SK-N-SH (cell line): ENCODE measurements at regions not wholly inside any gene's neighbourhood (a gene's known extent, or its start where the extent isn't known, plus 50 kb on each side); places are given as distances from the start of the nearest gene placed in this dataset.

Experiments
- CTCF ChIA-PET: fragments of 300-600, 350-600 bp; formaldehyde crosslinking; extraction: SDS; loops from one replicate; lab custom pipeline; 2021; lab: Yijun Ruan, JAX
- POLR2A ChIA-PET: fragments of 350-600 bp; sonication (Branson Sonifier 250); formaldehyde crosslinking; extraction: SDS; loops from one replicate; lab custom pipeline; 2020; ENCODE audit warnings: antibody characterized with exemption, inconsistent platforms; lab: Yijun Ruan, JAX
- DNase-seq: peaks from one replicate; pipeline ENCODE4 v3.0.0; 2012
- H2AFZ ChIP-seq: fragments of 200-600 bp; sonication (generic); 2 replicates; pipeline ENCODE4 v1.8.1; 2016; ENCODE audit warnings: antibody characterized with exemption, mild to moderate bottlenecking, low read depth
- H3F3A ChIP-seq: fragments of 200-600 bp; sonication (generic); replicated peaks from 2 replicates; pipeline ENCODE3; 2016; ENCODE audit warnings: antibody characterized with exemption, mild to moderate bottlenecking; ENCODE audit not compliant: insufficient read depth
- H3K27ac ChIP-seq, 2 experiments: fragments of 200-500 bp in 1 of 2; fragments of 200-600 bp in 1 of 2; sonication (Bioruptor generic) in 1 of 2; sonication (generic), shearing (Covaris generic) in 1 of 2; 2 replicates each; pipeline versions ENCODE4 v1.5.1 to v1.6.1; 2014 to 2016; ENCODE audit warnings: low read depth in 2 of 2, inconsistent platforms in 1 of 2, low read length in 1 of 2, mild to moderate bottlenecking in 1 of 2, mixed read lengths in 1 of 2
- H3K27me3 ChIP-seq: fragments of 200-600 bp; sonication (generic), shearing (Covaris generic); 2 replicates; pipeline ENCODE4 v1.6.1; 2016; ENCODE audit warnings: mixed run types; ENCODE audit not compliant: insufficient read depth
- H3K36me3 ChIP-seq, 2 experiments: fragments of 200-500 bp in 1 of 2; fragments of 200-600 bp in 1 of 2; sonication (Bioruptor generic) in 1 of 2; sonication (generic) in 1 of 2; replicated peaks in 1 of 2; 2 replicates each; pipeline versions ENCODE3 to v1.5.1; 2014 to 2016; ENCODE audit warnings: low read length in 1 of 2, mild to moderate bottlenecking in 1 of 2; ENCODE audit not compliant: insufficient read depth in 2 of 2, control insufficient read depth in 1 of 2
- H3K4me1 ChIP-seq, 2 experiments: fragments of 200-500 bp in 1 of 2; fragments of 200-600 bp in 1 of 2; sonication (Bioruptor generic) in 1 of 2; sonication (generic), shearing (Covaris generic) in 1 of 2; 2 replicates each; pipeline versions ENCODE4 v1.5.1 to v1.6.1; 2014 to 2016; ENCODE audit warnings: low read depth in 1 of 2, low read length in 1 of 2, mixed run types in 1 of 2; ENCODE audit not compliant: insufficient read depth in 2 of 2, control insufficient read depth in 1 of 2
- H3K4me2 ChIP-seq: fragments of 200-600 bp; sonication (generic), shearing (Covaris generic); 2 replicates; pipeline ENCODE4 v1.6.1; 2017; ENCODE audit warnings: mixed run types
- H3K4me3 ChIP-seq, 2 experiments: fragments of 200-500 bp in 1 of 2; fragments of 200-600 bp in 1 of 2; sonication (Bioruptor generic) in 1 of 2; sonication (generic), shearing (Covaris generic) in 1 of 2; 2 replicates each; pipeline versions ENCODE4 v1.5.1 to v1.8.1; 2014 to 2016; ENCODE audit warnings: low read depth in 2 of 2, inconsistent platforms in 1 of 2, low read length in 1 of 2, mild to moderate bottlenecking in 1 of 2, mixed read lengths in 1 of 2, moderate library complexity in 1 of 2
- H3K79me2 ChIP-seq: fragments of 200-600 bp; sonication (generic); 2 replicates; pipeline ENCODE4 v1.8.1; 2017; ENCODE audit warnings: mild to moderate bottlenecking; ENCODE audit not compliant: insufficient read depth
- H3K9ac ChIP-seq: fragments of 200-600 bp; sonication (generic); 2 replicates; pipeline ENCODE4 v1.6.1; 2017; ENCODE audit warnings: mixed run types
- H3K9me2 ChIP-seq: fragments of 200-600 bp; sonication (generic); 2 replicates; pipeline ENCODE4 v1.6.1; 2017; ENCODE audit warnings: mixed run types
- H3K9me3 ChIP-seq: fragments of 200-600 bp; sonication (generic); 2 replicates; pipeline ENCODE4 v1.6.1; 2017; ENCODE audit warnings: mixed run types, mild to moderate bottlenecking, moderate library complexity
- H4K20me1 ChIP-seq: fragments of 200-600 bp; sonication (generic); 2 replicates; pipeline ENCODE4 v1.6.1; 2017; ENCODE audit warnings: mild to moderate bottlenecking, mixed run types; ENCODE audit not compliant: insufficient read depth
- ELF1 ChIP-seq: IDR thresholded peaks from 2 replicates; pipeline ENCODE4 v1.4.0; 2012
- EZH2phosphoT487 ChIP-seq: fragments of 200-600 bp; sonication (generic); IDR thresholded peaks from 2 replicates; pipeline ENCODE4 v1.6.1; 2017; ENCODE audit warnings: low read depth, mixed run types, mild to moderate bottlenecking, antibody characterized with exemption, moderate library complexity, borderline replicate concordance
- FOSL2 ChIP-seq: IDR thresholded peaks from 2 replicates; pipeline ENCODE4 v1.4.0; 2012; ENCODE audit warnings: low read depth, mild to moderate bottlenecking, moderate library complexity, borderline replicate concordance
- FOXM1 ChIP-seq: IDR thresholded peaks from 2 replicates; pipeline ENCODE4 v1.4.0; 2012; ENCODE audit warnings: low read depth, mild to moderate bottlenecking
- GABPA ChIP-seq: IDR thresholded peaks from 2 replicates; pipeline ENCODE4 v1.4.0; 2012; ENCODE audit warnings: low read depth, mild to moderate bottlenecking
- GATA2 ChIP-seq: sonication (generic); formaldehyde crosslinking; IDR thresholded peaks from 2 replicates; pipeline ENCODE4 v1.5.0; 2020; ENCODE audit warnings: mild to moderate bottlenecking, missing genetic modification reagents
- JUND ChIP-seq: IDR thresholded peaks from 2 replicates; pipeline ENCODE4 v1.4.0; 2012
- MEF2A ChIP-seq: IDR thresholded peaks from 2 replicates; pipeline ENCODE4 v1.4.0; 2012; ENCODE audit warnings: low read depth, borderline replicate concordance
- NFIC ChIP-seq: IDR thresholded peaks from 2 replicates; pipeline ENCODE4 v1.4.0; 2012; ENCODE audit warnings: borderline replicate concordance
- NRF1 ChIP-seq: IDR thresholded peaks from 2 replicates; pipeline ENCODE4 v1.6.1; 2012; ENCODE audit warnings: low read depth, mild to moderate bottlenecking, low read length
- RAD21 ChIP-seq: IDR thresholded peaks from 2 replicates; pipeline ENCODE4 v1.6.1; 2012; ENCODE audit warnings: mild to moderate bottlenecking, low read length
- RFX5 ChIP-seq: IDR thresholded peaks from 2 replicates; pipeline ENCODE4 v1.6.1; 2012; ENCODE audit warnings: mild to moderate bottlenecking, improper control_type of control experiment, low read length
- SIN3A ChIP-seq: IDR thresholded peaks from 2 replicates; pipeline ENCODE4 v1.6.1; 2012; ENCODE audit warnings: low read depth, mild to moderate bottlenecking, low read length, moderate library complexity, borderline replicate concordance
- TCF12 ChIP-seq: IDR thresholded peaks from 2 replicates; pipeline ENCODE4 v1.4.0; 2012
- TEAD4 ChIP-seq: IDR thresholded peaks from 2 replicates; pipeline ENCODE4 v1.4.0; 2012; ENCODE audit warnings: mild to moderate bottlenecking, borderline replicate concordance; ENCODE audit not compliant: insufficient read depth
- WGBS: methylation state at CpG from one replicate; pipeline ENCODE4 v1.1.6; 2017; ENCODE audit warnings: low lambda C conversion rate; 5-methylcytosine and 5-hydroxymethylcytosine counted together

GRCh38 chr18:79580498-79581171 is 99.0 kb upstream of the CTDP1 start:
- TF ChIP-seq GABPA, result no peak
- TF ChIP-seq FOSL2, result no peak
- no peak for TF ChIP-seq MEF2A
- TF ChIP-seq TCF12, result no peak
- Histone ChIP-seq H3K4me3 (no peak overlapping the region), H3K27me3 (peaks cover 60% of the 10 kb centered on the region), H3K79me2 (no peaks in the 10 kb centered on the region), H3F3A (peaks cover 7% of the 10 kb centered on the region), H3K27ac (no peak overlapping the region), H3K9me3 (no peaks in the 10 kb centered on the region), H3K4me2 (no peak overlapping the region), H3K9me2 (no peaks in the 10 kb centered on the region), H4K20me1 (no peaks in the 10 kb centered on the region), H3K9ac (no peak overlapping the region), H2AFZ (no peak overlapping the region), H3K4me1 (no peaks in the 10 kb centered on the region; a peak in 1 of 4 replicates), H3K36me3 (no peaks in the 10 kb centered on the region)
- WGBS, result 14% methylated on average over 19 of the region's 28 CpGs
- DNase-seq, result no peak
- ChIA-PET CTCF (interaction anchor here (0.6 kb wide), 1 partner anchor 154 kb away, joined by 3 read pairs; no protein-coding TSS in a partner anchor), POLR2A (no interaction called here)

GRCh38 chr18:79581406-79581805 is 98.2 kb upstream of the CTDP1 start:
- H3K27me3 ChIP-seq, result peaks cover 59% of the 10 kb centered on the region
- 58% methylated on average over 5 of the region's 6 CpGs for WGBS
- H3K9ac ChIP-seq, result no peak overlapping the region
- peaks cover 7% of the 10 kb centered on the region for H3F3A ChIP-seq
- H3K4me3 ChIP-seq, result no peak overlapping the region
- H3K27ac ChIP-seq, result no peak overlapping the region
- H3K4me2 ChIP-seq, result no peak overlapping the region
- H3K9me2 ChIP-seq, result no peaks in the 10 kb centered on the region
- ChIA-PET CTCF (interaction anchor here (0.6 kb wide), 1 partner anchor 155 kb away, joined by 3 read pairs; no protein-coding TSS in a partner anchor), POLR2A (no interaction called here)
- no peak for DNase-seq
- no peaks in the 10 kb centered on the region for H4K20me1 ChIP-seq
- H3K79me2 ChIP-seq, result no peaks in the 10 kb centered on the region
- no peak overlapping the region for H2AFZ ChIP-seq
- TF ChIP-seq ELF1 (no peak), SIN3A (no peak), EZH2phosphoT487 (no peak), TEAD4 (no peak), JUND (no peak), FOSL2 (no peak), TCF12 (no peak), FOXM1 (no peak), NFIC (no peak)
- TF ChIP-seq, all 33 proteins: peak for 0
- Histone ChIP-seq H3K36me3 (no peaks in the 10 kb centered on the region), H3K9me3 (no peaks in the 10 kb centered on the region), H3K4me1 (no peaks in the 10 kb centered on the region; a peak in 1 of 4 replicates)

DNA sequence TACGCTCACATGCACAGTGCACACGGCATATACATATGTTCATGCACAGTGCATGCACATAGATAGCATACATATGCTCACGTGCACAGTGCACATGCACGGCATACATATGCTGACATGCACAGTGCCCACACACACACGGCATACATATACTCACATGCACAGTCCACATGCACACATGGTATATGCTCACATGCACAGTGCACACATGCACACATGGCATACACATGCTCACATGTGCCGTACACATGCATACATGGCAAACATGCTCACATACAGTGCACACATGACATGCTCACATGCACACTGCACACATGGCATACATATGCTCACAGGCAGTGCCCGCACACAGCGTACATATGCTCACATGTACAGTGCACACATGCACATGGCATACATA is 97.7 kb upstream of the CTDP1 start:
- H3K9me3 ChIP-seq, result no peaks in the 10 kb centered on the region
- 72% methylated on average over 7 of the region's 8 CpGs for WGBS
- no peak overlapping the region for H2AFZ ChIP-seq
- H3K4me2 ChIP-seq, result no peak overlapping the region
- H3K27me3 ChIP-seq, result peaks cover 59% of the 10 kb centered on the region
- H3K36me3 ChIP-seq, result no peaks in the 10 kb centered on the region
- peaks cover 7% of the 10 kb centered on the region for H3F3A ChIP-seq
- ChIA-PET CTCF (no interaction called here), POLR2A (no interaction called here)
- DNase-seq, result no peak
- H3K27ac ChIP-seq, result no peak overlapping the region
- no peaks in the 10 kb centered on the region; a peak in 1 of 4 replicates for H3K4me1 ChIP-seq
- no peak for TF ChIP-seq GATA2 (CRISPR knock-in tag)
- no peak for TF ChIP-seq RFX5
- TF ChIP-seq ELF1, result no peak
- no peak for TF ChIP-seq NRF1
- no peak for TF ChIP-seq RAD21
- no peak for TF ChIP-seq NFIC
- no peak overlapping the region for H3K4me3 ChIP-seq
- no peak overlapping the region for H3K9ac ChIP-seq
- H4K20me1 ChIP-seq, result no peaks in the 10 kb centered on the region
- no peaks in the 10 kb centered on the region for H3K79me2 ChIP-seq
- H3K9me2 ChIP-seq, result no peaks in the 10 kb centered on the region
